ENCODE measurements at regions not wholly inside any gene's neighbourhood (a gene's known extent, or its start where the extent isn't known, plus 50 kb on each side); places are given as distances from the start of the nearest gene placed in this dataset.

DNA sequence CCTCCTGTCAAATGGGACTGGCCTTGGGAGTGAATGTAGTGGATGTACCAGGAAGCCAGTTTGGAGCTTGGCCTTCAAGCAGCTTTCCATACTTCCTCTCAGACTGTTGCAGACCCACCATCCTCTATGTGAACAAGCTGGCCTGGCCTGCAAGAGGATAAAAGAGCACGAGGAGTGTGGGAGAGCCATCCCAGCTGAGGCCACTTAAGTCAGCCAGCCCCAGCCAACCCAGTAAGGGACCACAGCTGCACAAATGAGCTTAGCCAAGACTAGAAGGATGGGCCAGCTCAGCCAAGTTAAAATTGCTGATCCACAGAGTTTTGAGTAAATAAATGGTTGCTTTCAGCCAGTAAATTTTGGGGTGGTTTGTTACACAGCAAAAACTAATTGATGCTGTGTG is 156.9 kb upstream of the SOX4 start:
- DNase-seq = no peak

DNA sequence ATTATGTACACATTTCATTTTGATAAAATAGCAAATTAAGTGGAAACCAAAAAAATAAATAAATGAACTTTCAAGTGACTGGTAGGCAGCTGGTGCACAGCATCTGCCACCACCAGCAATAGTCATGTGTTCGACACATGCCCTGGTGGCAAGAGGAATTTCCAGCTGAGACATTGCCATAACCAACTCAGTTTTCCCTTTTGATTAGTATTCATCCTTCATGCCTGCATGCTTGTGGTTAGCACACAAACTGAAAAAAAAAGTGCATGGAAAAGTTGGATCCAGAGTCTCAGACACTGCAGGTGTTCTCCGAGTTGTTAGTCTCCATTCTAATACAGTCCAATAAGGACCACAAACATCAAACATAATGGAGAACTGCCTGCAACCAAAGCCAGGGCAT is 156.0 kb upstream of the SOX4 start:
- no peak for DNase-seq

DNA sequence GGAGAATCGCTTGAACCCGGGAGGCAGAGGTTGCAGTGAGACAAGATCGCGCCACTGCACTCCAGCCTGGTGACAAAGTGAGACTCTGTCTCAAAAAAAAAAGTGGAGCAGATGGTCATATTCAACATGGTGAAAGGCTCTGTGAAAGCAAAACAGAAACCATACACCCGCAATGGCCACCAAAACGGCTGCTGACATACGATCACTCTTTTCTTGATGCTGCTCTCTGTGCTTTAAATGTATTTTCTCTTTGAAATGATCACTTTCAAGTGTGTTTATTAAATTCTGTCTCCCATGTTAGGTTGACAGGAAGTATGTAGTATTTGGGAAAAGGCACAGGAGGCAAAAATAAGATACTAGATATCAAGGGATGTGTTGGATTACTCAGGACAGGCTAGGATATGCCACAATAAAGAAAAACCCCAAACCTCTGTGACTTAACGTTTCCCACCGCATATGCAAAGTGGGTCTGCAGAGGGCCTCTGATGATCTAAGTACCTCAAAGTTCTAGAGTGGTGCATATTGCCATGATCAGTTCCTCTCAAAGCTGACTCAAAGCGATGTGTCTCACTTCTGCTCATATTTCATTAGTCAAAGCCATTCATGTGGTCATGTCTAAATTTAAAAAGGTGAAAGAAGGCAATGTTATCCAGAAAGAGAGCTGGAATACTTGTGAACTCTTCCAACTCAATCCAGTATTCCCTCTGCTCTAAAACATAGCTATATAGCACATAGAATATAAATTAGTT is 155.1 kb upstream of the SOX4 start:
- DNase-seq = no peak

DNA sequence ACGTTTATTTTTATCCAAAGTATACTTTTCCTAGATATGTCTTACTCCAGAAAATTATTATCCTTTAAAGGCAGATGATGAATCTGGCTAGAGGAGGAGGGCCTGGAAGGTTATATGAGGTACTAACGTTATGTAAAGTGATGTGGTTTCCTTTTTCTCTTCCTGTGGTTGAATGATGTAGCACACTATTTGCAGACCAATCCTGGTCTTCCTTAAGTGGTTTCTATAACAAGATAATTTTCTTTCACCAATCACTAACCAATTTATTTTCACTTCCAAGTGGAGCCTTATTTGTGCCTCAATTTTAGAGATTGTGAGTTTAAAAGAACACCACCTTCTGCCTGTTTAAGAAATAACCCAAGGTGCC is 154.6 kb upstream of the SOX4 start:
- DNase-seq = no peak

DNA sequence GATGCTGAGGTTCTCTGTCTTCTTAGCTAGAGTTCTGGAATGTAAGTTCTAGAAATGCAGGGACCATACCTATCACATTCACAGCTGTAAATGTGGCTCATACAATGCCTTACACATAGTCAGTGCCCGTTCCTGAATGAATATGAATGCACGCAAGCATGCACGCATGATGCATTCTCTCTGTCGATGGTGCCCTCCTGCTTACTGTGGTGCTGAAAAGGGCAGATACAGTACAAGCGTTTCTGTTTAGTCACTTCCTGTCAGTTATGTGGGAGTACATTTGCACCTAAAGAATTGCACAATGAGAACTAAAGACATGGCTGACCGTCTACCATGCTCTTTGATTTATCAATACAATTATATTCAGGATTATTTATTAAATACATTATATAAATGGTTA is 152.2 kb upstream of the SOX4 start:
- no peak for DNase-seq

DNA sequence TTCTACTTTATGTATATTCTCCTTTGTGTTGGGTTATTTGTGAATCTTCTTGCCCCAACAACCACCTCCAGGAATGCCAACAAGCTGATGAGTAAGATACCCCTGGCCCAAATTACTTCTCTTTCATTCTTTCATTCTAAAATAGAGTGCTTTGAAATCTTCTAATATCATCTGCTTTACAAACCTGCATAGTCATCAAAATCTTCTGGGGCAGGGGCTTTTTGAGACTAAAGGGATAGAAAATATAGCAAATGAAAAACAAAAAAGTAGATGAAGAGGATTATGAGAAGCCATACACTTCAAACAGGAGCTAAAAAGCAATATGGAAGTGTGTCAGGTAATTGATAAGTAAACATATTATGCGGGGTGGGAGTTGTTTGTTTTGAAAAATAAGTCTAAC is 150.7 kb upstream of the SOX4 start:
- DNase-seq = no peak

DNA sequence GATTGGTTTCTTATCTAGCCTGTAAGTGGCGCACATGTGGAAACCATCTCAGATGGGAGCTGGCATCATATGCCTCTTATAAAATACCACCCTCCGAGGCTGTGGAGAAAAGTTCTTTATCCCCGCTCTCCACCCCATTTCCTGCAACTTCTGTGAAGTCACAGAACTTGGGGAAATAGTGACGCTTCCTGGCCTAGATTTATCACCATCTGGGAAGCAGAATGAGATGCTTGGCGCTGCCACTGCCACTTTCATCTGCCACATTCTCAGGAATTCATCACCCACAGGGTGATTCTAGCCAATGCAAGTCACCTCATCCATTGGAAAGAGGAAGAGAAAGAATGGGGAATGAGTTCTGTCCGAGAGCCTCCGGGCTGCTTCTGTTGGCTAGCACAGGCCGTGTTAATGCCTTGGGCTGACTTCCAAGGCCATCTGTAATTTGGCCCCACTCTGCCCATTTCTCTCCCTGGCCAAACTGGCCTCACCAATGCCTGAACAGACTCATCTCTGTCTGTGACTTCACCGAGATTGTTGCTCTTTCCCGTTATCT is 148.8 kb upstream of the SOX4 start:
- DNase-seq = no peak

DNA sequence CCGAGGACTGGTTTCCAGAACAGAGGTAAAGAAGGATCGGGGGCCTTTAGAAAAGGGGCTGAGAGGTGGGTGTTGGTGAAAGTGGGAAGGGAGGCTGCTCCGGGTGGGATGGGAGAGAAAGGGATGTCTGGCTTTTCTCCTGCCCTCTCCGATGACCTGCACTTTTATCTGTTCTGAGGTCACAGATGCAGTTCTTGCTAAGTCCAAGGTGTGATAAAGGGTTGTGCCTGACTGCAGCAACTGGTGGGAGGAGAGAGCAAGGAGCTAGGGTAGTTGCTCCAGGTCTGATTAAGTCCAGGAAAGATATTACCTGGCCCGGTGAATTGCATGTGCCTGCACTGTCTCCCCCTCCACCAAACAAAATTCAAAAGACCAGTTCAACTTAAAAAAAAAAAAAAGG is 145.6 kb upstream of the SOX4 start:
- DNase-seq = no peak

DNA sequence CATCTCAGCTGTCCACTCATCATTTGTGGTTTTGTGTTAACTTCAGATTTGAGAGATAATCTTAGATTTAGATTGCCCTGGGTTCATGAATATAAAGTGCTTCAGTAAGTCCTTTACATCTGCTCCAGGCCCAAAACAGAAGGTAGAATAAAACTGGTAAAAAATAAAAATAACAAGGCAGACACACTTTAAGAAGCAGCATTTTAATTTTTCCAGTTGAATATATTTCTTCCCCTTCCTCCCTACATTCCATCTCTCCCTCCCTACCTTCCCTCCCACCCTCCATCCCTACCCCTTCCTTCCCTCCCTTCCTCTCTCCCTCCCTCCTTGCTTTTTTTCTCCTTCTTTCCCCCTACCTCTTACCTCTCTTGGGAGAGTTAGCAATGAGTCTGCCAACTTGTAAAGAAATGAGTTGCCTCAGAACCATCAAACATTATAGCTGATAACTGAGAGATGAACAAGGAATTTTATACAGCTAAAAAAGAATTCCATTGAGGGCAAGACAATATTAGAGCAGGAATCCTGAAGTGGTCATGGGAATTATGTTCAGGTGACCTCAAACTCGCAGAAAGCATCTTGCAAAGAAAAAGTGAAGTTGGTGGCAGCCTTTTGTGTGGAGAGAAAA is 145.0 kb upstream of the SOX4 start:
- no peak for DNase-seq

DNA sequence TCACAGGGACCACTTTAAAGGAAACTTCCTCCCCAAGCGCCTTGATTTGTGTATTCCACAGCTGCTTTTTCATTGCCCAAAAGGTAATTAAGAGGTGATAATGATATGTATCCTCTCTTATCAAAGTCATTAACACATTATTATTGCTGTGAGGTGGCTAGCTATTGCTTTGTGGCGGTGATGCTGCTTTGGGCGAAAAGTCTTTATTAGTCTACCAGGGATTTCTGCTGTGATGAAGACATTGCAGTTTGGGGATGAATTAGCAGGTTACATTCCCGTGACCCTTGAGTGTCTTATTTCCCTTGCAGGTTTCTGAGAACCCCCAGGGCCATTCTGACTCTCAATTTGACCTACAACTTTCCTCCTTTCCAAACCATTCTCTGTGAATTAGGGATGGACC is 143.4 kb upstream of the SOX4 start:
- DNase-seq = no peak

DNA sequence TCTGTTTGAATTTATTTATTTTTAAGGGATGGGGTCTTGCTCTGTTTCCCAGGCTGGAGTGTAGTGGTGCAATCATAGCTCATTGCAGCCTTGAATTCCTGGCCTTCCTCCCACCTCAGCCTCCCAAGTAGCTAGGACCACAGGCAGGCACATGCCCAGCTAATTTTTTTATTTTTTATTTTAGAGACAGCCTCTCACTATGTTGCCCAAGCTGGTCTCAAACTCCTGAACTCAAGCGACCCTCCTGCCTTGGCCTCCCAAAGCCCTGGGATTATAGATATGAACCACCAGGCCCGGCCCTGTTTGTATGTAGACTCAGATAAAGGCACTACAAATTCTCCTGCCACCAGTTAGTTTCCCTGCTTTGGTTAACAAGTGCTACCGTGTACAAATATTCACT is 142.9 kb upstream of the SOX4 start:
- DNase-seq = no peak

DNA sequence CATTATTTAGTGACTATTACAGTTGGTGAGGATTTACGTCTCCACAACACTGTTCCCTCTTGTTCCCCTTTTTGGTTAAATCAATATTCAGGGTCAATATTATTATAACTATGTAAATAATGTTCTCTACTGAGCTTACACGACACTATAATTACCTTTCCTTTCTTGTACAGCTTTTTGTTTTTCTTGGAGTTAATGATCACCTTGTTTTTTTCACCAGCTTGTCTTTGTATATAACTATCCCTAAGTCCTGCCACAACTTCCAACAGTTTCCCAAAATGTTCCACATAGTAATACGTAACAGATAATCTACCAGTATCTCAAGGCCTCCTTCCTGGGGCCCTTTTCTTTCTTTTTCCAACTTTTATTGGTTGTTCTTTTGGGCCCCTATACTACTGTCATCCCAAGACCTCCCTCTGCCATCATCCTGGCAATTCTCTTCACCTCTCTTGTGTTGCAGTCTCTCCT is 142.0 kb upstream of the SOX4 start:
- DNase-seq = no peak

DNA sequence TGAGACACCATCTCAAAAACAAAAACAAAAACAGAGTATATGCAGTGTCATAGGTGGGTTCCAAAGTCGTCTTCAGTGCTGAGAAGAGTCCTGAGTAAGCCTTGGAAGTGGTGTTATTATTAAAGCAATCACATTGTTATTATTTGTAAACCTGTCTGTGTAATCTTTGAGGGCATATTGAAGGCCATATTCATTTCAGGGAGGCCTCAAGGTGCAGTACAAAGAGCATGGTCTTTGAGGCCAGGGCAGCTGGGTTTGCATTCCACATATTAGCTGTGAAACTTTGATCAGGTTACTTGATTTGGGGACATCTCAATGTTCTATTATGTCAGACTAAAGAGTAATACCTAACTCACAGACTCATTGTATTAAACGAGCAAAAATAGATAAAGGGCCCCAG is 139.3 kb upstream of the SOX4 start:
- DNase-seq = no peak

DNA sequence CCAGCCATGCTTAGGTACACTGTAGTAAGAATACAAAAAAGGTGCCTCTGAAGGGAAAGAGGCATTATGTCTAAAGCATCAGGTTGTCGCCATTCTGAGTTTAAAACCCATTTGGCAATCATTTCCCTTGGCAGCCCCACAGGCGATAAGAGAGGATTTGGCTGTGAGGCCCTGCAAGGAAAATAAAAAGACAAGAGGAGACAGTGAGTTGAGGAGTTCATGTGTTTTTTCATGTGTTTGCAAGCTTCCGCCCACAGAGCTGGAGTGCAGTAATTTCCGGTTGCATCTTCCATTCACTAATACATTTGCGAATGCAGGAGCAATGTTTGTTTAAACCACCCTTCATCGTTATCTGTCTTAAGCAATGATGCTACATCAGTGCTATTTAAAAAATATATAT is 138.5 kb upstream of the SOX4 start:
- no peak for DNase-seq

DNA sequence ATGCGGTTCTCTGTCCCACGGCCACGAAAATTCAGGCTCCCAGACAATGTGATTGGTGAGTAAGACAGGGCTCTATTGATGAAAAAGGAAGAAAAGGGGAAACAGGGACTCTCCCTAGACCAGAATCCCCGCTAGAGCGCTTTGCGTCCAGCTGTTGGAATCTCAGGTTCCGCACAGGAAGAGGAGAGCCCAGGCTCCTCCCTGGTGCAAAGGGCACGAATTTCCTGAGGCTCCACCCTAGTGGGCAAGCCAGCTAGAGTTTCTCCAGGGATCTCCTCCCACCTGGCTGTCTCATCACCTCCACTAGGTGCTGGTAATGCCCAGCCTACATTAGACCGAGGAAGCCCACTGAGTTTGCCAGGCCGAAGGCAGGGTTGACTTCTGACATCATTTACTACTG is 135.9 kb upstream of the SOX4 start:
- no peak for DNase-seq

DNA sequence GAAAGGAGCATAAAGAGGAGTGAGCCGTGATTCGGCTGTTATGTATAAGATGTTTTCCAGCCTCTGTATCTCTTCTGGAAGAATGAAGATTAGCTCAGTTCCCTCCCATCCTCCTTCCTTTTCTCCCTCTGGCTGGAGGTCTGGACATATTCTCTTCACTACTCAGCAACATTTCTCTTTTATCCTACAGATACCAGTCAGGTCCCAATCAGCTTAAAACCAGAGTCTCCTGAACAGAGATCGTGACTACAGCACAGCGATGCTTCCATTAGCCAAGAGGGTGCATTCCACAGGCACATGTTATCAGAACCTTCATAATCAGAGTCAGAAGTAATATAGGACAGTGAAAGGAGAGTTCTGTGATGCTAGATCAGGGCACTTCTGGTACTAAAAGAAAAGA is 133.9 kb upstream of the SOX4 start:
- no peak for DNase-seq

DNA sequence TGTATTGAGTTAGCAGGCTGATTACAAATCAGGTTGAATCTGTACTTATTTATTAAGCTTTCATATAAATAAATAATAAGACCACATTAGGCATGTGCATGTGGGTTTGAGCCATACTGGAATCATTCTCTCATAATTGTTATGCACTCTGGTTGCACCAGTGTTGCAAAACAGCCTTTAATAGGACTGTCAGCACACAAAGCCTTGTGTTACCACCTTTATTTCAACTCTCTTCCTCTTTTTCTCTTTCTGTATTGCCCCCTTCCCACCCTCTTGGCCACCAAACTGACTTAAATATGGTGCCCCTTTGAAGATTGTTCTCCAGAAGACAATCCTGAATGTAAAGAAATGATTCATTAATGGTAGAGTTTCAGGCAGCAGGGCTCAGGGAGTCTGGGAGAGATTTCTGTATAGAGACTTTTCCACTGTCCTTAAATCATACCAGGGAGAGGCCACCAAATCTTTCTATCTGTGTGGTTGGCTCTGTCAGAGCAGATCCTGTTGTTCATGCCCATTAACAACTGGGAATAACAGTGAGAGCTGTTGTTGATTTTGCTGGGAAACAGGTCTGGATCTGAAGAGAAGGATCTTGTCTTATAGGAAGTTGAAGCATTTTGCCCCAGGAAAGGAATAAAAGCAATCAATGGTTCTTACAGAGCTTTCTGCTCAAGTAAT is 131.6 kb upstream of the SOX4 start:
- DNase-seq = no peak

DNA sequence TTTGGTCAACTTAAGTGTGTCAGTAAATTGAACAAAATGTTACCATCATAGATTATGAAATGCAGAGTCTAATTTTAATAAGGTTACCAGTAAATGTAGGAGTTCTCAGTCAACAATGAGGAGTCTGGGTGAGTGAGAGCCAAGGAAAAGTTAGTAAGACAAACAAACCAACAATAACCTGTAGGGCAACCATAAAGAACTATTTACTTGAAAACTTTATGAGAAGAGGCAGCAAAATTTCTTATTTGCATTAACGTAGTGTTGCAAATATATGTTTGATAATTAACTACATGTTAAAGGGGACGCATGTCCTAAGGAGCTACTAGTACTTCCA is 131.1 kb upstream of the SOX4 start:
- no peak for DNase-seq

DNA sequence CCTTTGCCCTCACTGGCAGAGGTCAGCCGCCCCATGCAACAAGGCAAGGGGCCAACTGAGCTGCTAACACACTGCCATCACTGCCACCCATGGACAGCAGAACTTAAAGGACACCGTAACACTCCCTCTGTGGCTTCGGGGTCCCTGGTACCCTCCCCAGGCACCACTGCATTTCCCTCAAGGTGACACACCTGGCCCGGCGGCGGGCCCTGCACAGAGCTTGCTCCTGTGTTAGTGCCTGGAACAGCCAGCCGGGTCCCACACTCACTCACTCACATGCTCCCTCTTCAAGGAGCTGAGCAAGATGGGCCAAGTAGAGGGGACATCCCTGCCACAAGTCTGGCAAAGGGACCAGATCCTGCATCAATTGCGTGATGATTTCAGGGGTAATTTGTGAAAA is 126.5 kb upstream of the SOX4 start:
- no peak for DNase-seq

DNA sequence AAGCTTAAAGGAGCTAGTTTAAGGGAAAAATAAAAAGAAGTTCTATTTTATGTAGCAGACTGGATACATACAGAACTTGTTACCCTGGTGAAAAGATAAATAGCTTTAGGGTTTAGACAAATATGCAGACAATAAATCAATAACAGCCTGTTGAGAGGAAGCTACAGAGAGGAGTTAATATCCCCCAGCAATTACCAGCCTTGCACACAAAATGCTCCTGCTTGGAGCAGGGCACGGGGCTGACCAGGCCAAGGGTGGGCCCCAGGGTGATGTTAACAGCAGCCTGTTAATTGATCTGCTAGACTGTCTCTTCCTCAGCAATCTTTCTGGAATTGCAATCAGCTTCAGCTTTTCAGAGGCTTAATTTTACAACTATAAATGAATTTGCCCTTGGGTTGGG is 125.1 kb upstream of the SOX4 start:
- DNase-seq = no peak

DNA sequence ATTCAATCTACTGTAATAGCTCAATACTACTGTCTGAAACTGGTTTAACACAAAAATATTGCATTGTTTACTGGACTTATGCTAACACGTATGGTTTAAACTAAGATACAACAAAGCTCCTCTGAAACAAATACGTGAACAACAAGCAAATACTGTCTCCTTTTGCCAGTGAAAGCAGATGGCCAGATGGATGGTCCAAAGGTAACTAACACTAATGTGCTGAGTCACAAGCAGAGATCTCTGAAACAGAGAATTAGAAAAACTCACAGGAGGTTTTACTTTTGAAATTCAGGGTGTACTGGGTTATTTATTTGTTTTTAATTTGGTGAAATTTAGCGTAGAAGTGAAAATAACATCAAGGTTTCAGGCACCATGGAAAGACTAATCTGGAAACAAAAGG is 124.3 kb upstream of the SOX4 start:
- no peak for DNase-seq

DNA sequence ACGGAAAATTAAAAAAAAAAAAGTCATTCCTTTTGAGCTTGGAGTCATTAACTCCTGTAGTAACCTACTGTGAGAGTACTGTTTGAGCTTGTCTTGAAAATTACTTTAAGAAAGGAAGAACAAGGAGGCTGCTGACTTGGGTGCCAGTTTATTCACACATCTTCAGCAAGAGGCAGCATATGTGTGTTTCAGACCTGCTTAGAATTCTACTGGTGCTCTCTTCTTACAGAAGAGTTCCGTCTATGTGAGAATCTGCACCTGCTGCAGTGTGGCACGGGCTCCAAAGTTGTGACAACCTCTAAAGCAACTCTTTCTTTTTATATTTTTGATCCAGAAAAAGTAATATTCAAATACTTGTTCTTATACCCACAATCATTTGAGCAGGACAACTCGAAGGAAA is 117.4 kb upstream of the SOX4 start:
- DNase-seq = no peak

DNA sequence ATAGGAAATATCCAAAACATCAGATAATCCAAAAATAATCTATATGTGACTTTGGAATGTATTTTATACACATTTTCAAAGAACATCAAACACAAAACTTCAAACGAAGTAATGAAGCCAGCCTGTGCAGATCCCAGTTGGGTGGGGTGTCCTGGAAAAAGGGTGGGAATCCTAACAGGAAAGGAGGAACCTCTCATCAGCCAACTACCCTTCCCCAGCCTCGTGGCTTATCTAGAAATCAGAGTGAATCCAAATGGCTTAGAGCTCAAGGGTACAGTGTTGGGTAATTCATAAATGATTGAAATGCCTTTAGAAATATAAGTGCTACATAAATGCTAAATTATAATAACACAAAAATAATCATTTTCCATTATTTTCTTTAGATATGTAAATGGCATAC is 115.1 kb upstream of the SOX4 start:
- DNase-seq = no peak

DNA sequence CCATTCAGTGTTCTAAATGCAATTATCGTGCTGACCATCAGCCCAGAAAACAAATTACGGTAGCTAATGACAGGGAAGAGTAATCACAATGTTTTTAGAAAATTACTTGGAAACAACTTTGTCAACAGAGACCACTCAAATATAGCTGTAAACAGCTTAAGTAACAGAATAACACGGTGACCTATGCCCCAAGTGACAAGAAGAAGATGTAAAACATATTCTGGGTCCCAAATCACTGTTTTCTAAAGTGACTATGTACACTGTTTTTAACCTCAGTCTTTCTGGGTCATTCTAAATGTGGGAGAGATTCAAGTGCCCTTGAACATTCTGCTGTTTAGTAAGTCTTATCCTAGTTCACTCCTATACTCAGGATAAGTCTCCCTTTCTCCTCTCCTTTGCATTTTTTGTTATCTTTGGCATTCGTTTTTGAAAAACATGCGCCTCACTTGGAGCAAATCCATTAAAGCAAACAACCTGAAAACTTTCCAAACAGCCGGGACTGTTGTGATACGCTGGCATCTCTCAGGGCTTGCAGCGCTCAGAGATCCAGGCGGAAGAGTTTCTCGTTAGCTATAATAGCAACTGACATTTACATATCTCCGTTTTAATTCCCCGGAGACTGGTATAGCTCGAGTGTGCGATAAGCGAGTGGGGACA is 114.5 kb upstream of the SOX4 start:
- DNase-seq = peak; percentile 51
